CD14-positive monocyte (primary cell): ENCODE measurements at regions not wholly inside any gene's neighbourhood (a gene's known extent, or its start where the extent isn't known, plus 50 kb on each side); places are given as distances from the start of the nearest gene placed in this dataset.
"Not testable (repeated sequence)": the region's sequence is repeated elsewhere in the genome, so short reads cannot be mapped to it uniquely, and the experiment has no call there.

Source experiments
- DNase-seq, 3 donors: peaks; one replicate each; pipeline ENCODE4 v3.0.0-alpha.2; 2011 to 2022
- H2AFZ ChIP-seq: 2 replicates; pipeline ENCODE4 v1.6.0; 2012; ENCODE audit warnings: mild to moderate bottlenecking, low read depth, low read length, inconsistent platforms; ENCODE audit not compliant: insufficient read depth, poor library complexity, severe bottlenecking
- H3K27ac ChIP-seq, 2 donors: 1 replicate in 1 of 2; 2 replicates in 1 of 2; pipeline ENCODE4 v1.5.1; 2012 to 2013; ENCODE audit warnings: low read length in 2 of 2, control low read depth in 1 of 2, inconsistent platforms in 1 of 2, low read depth in 1 of 2, mild to moderate bottlenecking in 1 of 2
- H3K27me3 ChIP-seq, 2 donors: one replicate each; pipeline versions ENCODE4 v1.6.0 to v1.6.1; 2011 to 2013; ENCODE audit warnings: low read length in 2 of 2; ENCODE audit not compliant: control insufficient read depth in 2 of 2, insufficient read depth in 2 of 2
- H3K36me3 ChIP-seq, 2 donors: replicated peaks in 1 of 2; 1 replicate in 1 of 2; 2 replicates in 1 of 2; pipeline versions ENCODE4 v1.5.1 to v1.6.1; 2012 to 2013; ENCODE audit warnings: low read length in 2 of 2, control low read depth in 1 of 2, inconsistent platforms in 1 of 2, mild to moderate bottlenecking in 1 of 2; ENCODE audit not compliant: insufficient read depth in 2 of 2, control insufficient read depth in 1 of 2
- H3K4me1 ChIP-seq, 2 donors: 1 replicate in 1 of 2; 2 replicates in 1 of 2; pipeline versions ENCODE4 v1.5.1 to v1.6.1; 2012 to 2013; ENCODE audit warnings: low read length in 2 of 2, control low read depth in 1 of 2, inconsistent platforms in 1 of 2, mild to moderate bottlenecking in 1 of 2, moderate library complexity in 1 of 2; ENCODE audit not compliant: insufficient read depth in 2 of 2, control insufficient read depth in 1 of 2
- H3K4me2 ChIP-seq: replicated peaks from 2 replicates; pipeline ENCODE3; 2012; ENCODE audit warnings: low read length, moderate library complexity, mild to moderate bottlenecking; ENCODE audit not compliant: poor library complexity, severe bottlenecking; ENCODE audit errors: extremely low read depth
- H3K4me3 ChIP-seq, 3 experiments: fragments of 200-600 bp in 1 of 3; sonication (generic) in 1 of 3; replicated peaks in 1 of 3; 1 replicate in 2 of 3; 2 replicates in 1 of 3; pipeline ENCODE4 v1.5.1; 2011 to 2013; ENCODE audit warnings: low read length in 3 of 3, mild to moderate bottlenecking in 3 of 3, control low read depth in 2 of 3, low read depth in 2 of 3, inconsistent platforms in 1 of 3, moderate library complexity in 1 of 3
- H3K79me2 ChIP-seq: 2 replicates; pipeline ENCODE4 v1.6.0; 2012; ENCODE audit warnings: mild to moderate bottlenecking, control low read depth, inconsistent platforms, low read length, moderate library complexity; ENCODE audit not compliant: insufficient read depth
- H3K9ac ChIP-seq: 2 replicates; pipeline ENCODE4 v1.6.0; 2017; ENCODE audit warnings: low read length, mild to moderate bottlenecking; ENCODE audit not compliant: insufficient read depth, poor library complexity, severe bottlenecking
- H3K9me3 ChIP-seq, 2 donors: replicated peaks in 1 of 2; 1 replicate in 1 of 2; 2 replicates in 1 of 2; pipeline versions ENCODE4 v1.5.1 to v1.6.1; 2012 to 2013; ENCODE audit warnings: low read length in 2 of 2, control low read depth in 1 of 2; ENCODE audit not compliant: control insufficient read depth in 1 of 2, insufficient read depth in 1 of 2
- H4K20me1 ChIP-seq: 2 replicates; pipeline ENCODE4 v1.6.0; 2012; ENCODE audit warnings: mild to moderate bottlenecking, low read length, control low read depth, moderate library complexity; ENCODE audit not compliant: insufficient read depth
- H3K27ac Mint-ChIP-seq, 7 donors: one replicate each; pipeline ENCODE4 v1.8.0; 2020; ENCODE audit warnings: mild to moderate bottlenecking in 7 of 7, mixed read lengths in 7 of 7, moderate library complexity in 6 of 7, inconsistent platforms in 2 of 7
- H3K27me3 Mint-ChIP-seq, 3 donors: one replicate each; pipeline ENCODE4 v1.8.0; 2021 to 2022; ENCODE audit warnings: low read depth in 3 of 3, mild to moderate bottlenecking in 3 of 3, mixed read lengths in 3 of 3, moderate library complexity in 3 of 3, inconsistent platforms in 1 of 3
- H3K36me3 Mint-ChIP-seq, 2 donors: one replicate each; pipeline ENCODE4 v1.8.0; 2020; ENCODE audit warnings: mixed read lengths in 2 of 2, inconsistent platforms in 1 of 2, mild to moderate bottlenecking in 1 of 2
- H3K4me1 Mint-ChIP-seq: one replicate; pipeline ENCODE4 v1.8.0; 2020; ENCODE audit warnings: mild to moderate bottlenecking, mixed read lengths
- H3K4me3 Mint-ChIP-seq, 2 donors: one replicate each; pipeline ENCODE4 v1.8.0; 2020; ENCODE audit warnings: mild to moderate bottlenecking in 2 of 2, mixed read lengths in 2 of 2, moderate library complexity in 1 of 2
- H3K9me3 Mint-ChIP-seq, 7 donors: one replicate each; pipeline ENCODE4 v1.8.0; 2020 to 2022; ENCODE audit warnings: mixed read lengths in 7 of 7, mild to moderate bottlenecking in 6 of 7, moderate library complexity in 6 of 7, inconsistent platforms in 2 of 7
- CTCF ChIP-seq: fragments of 200-600 bp; IDR thresholded peaks from one replicate; pipeline ENCODE4 v1.8.0; 2022; ENCODE audit warnings: antibody characterized with exemption, mild to moderate bottlenecking
- WGBS: methylation state at CpG from one replicate; pipeline ENCODE4 v1.1.5; 2013; ENCODE audit warnings: missing lambda C conversion rate; ENCODE audit not compliant: insufficient coverage; 5-methylcytosine and 5-hydroxymethylcytosine counted together
- intact Hi-C, 2 donors: fragments of 100-400 bp; cut with micrococcal nuclease; formaldehyde crosslinking; loops; one replicate each; pipeline versions ENCODE4 v1.15.0 to v1.15.1; 2023

DNA sequence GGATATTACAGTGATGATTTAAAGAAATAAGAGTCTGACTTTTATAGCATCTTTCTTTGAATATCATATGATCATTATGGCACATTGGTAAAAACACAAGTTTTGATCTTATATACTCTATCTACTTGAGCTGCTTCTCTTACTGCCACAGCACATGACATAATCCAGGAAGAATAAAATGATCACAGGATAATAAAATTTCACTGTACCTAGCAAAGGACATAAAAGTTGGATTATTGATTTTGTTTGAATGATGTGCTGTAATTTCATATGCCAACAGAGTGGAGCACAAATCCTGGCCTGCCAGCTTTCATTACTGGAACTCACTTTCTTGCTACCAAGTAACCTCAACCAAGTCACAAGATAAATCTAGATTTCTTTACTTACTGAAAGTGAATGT lies 162.1 kb upstream of the NANOGP8 start:
- H3K4me1 Mint-ChIP-seq, result no peaks in the 10 kb centered on the region
- no peaks in the 10 kb centered on the region for H3K27me3 Mint-ChIP-seq
- Histone ChIP-seq H4K20me1 (no peaks in the 10 kb centered on the region), H3K79me2 (no peaks in the 10 kb centered on the region), H3K27me3 (no peaks in the 10 kb centered on the region), H3K4me1 (no peaks in the 10 kb centered on the region), H3K4me2 (no peak overlapping the region), H3K36me3 (no peaks in the 10 kb centered on the region), H3K27ac (no peak overlapping the region), H2AFZ (no peak overlapping the region), H3K4me3 (no peak overlapping the region), H3K9me3 (no peaks in the 10 kb centered on the region), H3K9ac (no peak overlapping the region)
- no peak overlapping the region for H3K27ac Mint-ChIP-seq
- no peak for DNase-seq
- TF ChIP-seq CTCF, result no peak
- no peaks in the 10 kb centered on the region for H3K36me3 Mint-ChIP-seq
- no peak overlapping the region for H3K4me3 Mint-ChIP-seq
- peaks cover 0 to 9% (median 6%) of the 10 kb centered on the region in 7 donors for H3K9me3 Mint-ChIP-seq
- intact Hi-C loops, result no loop called here

- H3K9ac ChIP-seq, result no peak overlapping the region
- Mint-ChIP-seq H3K27me3 (no peaks in the 10 kb centered on the region), H3K4me3 (no peak overlapping the region), H3K4me1 (no peaks in the 10 kb centered on the region), H3K9me3 (peaks cover 0 to 11% (median 5%) of the 10 kb centered on the region in 7 donors), H3K27ac (no peak overlapping the region), H3K36me3 (no peaks in the 10 kb centered on the region)
- H3K4me2 ChIP-seq, result no peak overlapping the region
- H3K27me3 ChIP-seq, result no peaks in the 10 kb centered on the region
- intact Hi-C loops, result no loop called here
- no peak for TF ChIP-seq CTCF
- no peaks in the 10 kb centered on the region for H3K36me3 ChIP-seq
- no peak overlapping the region for H2AFZ ChIP-seq
- DNase-seq, result no peak
- no peaks in the 10 kb centered on the region for H4K20me1 ChIP-seq
- WGBS, result 100% methylated on average over 1 of the region's 4 CpGs
- no peaks in the 10 kb centered on the region for H3K4me1 ChIP-seq
- no peak overlapping the region for H3K4me3 ChIP-seq
- H3K27ac ChIP-seq, result no peak overlapping the region
- no peaks in the 10 kb centered on the region for H3K79me2 ChIP-seq
- no peaks in the 10 kb centered on the region for H3K9me3 ChIP-seq
Observed at GRCh38 chr15:35246451-35246850, 161.4 kb upstream of the NANOGP8 start.

GRCh38 chr15:35245681-35246080 lies 160.6 kb upstream of the NANOGP8 start:
- H3K27me3 Mint-ChIP-seq, H3K4me1 ChIP-seq, DNase-seq, H3K27me3 ChIP-seq, H4K20me1 ChIP-seq, H3K27ac ChIP-seq, H3K4me2 ChIP-seq, H3K36me3 ChIP-seq, H3K36me3 Mint-ChIP-seq, H3K4me3 Mint-ChIP-seq, H3K9me3 ChIP-seq, H2AFZ ChIP-seq, H3K4me1 Mint-ChIP-seq, intact Hi-C loops, H3K79me2 ChIP-seq, H3K27ac Mint-ChIP-seq, H3K9ac ChIP-seq, H3K4me3 ChIP-seq: not testable (repeated sequence)
- no CpG with 5 or more reads among the region's 2 CpGs for WGBS
- H3K9me3 Mint-ChIP-seq, result peaks cover 0 to 13% (median 8%) of the 10 kb centered on the region in 7 donors
